ENCODE measurements at regions not wholly inside any gene's neighbourhood (a gene's known extent, or its start where the extent isn't known, plus 50 kb on each side); places are given as distances from the start of the nearest gene placed in this dataset.

DNA sequence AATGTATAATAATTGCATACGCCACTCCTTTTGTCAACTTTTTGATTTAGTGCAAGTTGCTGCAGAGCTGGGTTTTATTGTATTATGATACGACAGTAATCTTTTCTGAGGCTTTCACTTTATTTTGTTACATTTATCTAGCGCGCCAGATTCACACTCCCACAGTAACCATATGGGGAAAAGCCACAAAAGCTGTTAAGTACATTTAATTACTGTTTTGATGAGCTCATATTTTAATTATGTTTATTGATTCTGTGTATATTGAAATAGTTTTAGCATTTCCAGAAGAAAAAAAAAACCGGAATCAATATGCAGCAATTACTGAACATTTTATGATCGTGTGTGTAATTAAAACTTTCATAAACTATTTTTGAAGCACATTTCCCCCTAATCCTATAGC is 118.5 kb downstream of the RAB11FIP2 start:
- peaks cover 2% of the 10 kb centered on the region for H3K27me3 Mint-ChIP-seq
- ChIA-PET POLR2A (no interaction called here), CTCF (no interaction called here)
- H3K4me3 Mint-ChIP-seq: no peak overlapping the region
- H3K4me1 Mint-ChIP-seq: no peaks in the 10 kb centered on the region
- H3K36me3 Mint-ChIP-seq (ENCODE audit: low read depth): no peaks in the 10 kb centered on the region
- DNase-seq: no peak
- intact Hi-C loops (cut with micrococcal nuclease): no loop called here
- H3K9me3 Mint-ChIP-seq: no peaks in the 10 kb centered on the region
- ATAC-seq (ENCODE audit: low read depth): no peak
- no peak overlapping the region for H3K27ac Mint-ChIP-seq
- TF ChIP-seq, protein P1, sequence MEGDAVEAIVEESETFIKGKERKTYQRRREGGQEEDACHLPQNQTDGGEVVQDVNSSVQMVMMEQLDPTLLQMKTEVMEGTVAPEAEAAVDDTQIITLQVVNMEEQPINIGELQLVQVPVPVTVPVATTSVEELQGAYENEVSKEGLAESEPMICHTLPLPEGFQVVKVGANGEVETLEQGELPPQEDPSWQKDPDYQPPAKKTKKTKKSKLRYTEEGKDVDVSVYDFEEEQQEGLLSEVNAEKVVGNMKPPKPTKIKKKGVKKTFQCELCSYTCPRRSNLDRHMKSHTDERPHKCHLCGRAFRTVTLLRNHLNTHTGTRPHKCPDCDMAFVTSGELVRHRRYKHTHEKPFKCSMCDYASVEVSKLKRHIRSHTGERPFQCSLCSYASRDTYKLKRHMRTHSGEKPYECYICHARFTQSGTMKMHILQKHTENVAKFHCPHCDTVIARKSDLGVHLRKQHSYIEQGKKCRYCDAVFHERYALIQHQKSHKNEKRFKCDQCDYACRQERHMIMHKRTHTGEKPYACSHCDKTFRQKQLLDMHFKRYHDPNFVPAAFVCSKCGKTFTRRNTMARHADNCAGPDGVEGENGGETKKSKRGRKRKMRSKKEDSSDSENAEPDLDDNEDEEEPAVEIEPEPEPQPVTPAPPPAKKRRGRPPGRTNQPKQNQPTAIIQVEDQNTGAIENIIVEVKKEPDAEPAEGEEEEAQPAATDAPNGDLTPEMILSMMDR (IDR thresholded peaks at IDR 0.05): no peak

DNA sequence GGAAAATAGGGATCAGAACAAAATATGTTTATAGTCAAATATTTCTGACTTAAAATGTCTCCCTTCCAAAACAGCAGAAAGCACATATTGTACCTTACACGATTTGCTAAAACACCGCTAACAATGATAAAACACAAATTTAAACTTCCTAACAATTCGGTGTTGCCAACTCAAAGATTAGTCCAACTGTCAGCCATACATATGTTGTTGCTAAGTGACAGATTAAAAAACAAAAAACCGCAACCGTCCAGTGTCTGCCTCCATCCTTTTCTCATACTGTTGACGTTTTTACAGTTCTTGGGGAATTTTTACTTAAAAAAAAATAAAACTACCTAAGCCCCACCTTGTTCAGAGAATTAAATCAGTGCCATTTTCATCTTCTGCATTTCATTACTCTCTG is 118.0 kb downstream of the RAB11FIP2 start:
- ATAC-seq (ENCODE audit: low read depth) (no peak), DNase-seq (no peak)
- Mint-ChIP-seq H3K9me3 (no peaks in the 10 kb centered on the region), H3K4me1 (no peaks in the 10 kb centered on the region), H3K4me3 (no peak overlapping the region), H3K27me3 (peaks cover 2% of the 10 kb centered on the region), H3K27ac (no peak overlapping the region), H3K36me3 (ENCODE audit: low read depth) (no peaks in the 10 kb centered on the region)
- CTCF ChIA-PET: interaction anchor here (0.8 kb wide), 1 partner anchor 337 kb away, joined by 3 read pairs; no protein-coding TSS in a partner anchor
- TF ChIP-seq, protein P1 (IDR thresholded peaks at IDR 0.05): no peak
- intact Hi-C loops (cut with micrococcal nuclease): no loop called here
- POLR2A ChIA-PET: no interaction called here

GRCh38 chr10:117929327-117930067 is 117.2 kb downstream of the RAB11FIP2 start:
- H3K36me3 Mint-ChIP-seq (ENCODE audit: low read depth): no peaks in the 10 kb centered on the region
- DNase-seq: no peak
- intact Hi-C loops (cut with micrococcal nuclease): no loop called here
- H3K4me1 Mint-ChIP-seq: no peaks in the 10 kb centered on the region
- no peaks in the 10 kb centered on the region for H3K9me3 Mint-ChIP-seq
- ATAC-seq (ENCODE audit: low read depth): no peak
- H3K27me3 Mint-ChIP-seq: peaks cover 2% of the 10 kb centered on the region
- POLR2A ChIA-PET: no interaction called here
- CTCF ChIA-PET: interaction anchor here (0.8 kb wide), 1 partner anchor 336 kb away, joined by 3 read pairs; no protein-coding TSS in a partner anchor
- H3K4me3 Mint-ChIP-seq: no peak overlapping the region
- TF ChIP-seq, protein P1 (IDR thresholded peaks at IDR 0.05): no peak
- H3K27ac Mint-ChIP-seq: no peak overlapping the region

DNA sequence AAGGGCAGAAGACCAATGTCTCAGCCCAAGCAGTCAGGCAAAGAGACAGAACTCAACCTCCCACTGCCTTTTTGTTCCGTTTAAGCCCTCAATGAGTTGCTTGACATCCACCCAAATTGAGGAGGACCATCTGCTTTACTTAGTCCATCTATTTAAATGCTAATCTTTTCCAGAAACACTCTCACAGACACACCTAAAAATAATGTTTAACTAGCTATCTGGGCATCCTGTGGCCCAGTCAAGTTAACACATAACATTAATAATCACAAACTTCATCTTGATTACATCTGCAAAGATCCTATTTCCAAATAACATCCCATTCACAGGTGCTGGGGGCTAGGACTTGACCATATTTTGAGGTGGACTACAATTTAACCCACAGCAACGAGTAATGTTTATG is 115.7 kb downstream of the RAB11FIP2 start:
- Mint-ChIP-seq H3K9me3 (no peaks in the 10 kb centered on the region), H3K36me3 (ENCODE audit: low read depth) (no peaks in the 10 kb centered on the region), H3K4me1 (no peaks in the 10 kb centered on the region), H3K27me3 (peaks cover 2% of the 10 kb centered on the region), H3K27ac (no peak overlapping the region), H3K4me3 (no peak overlapping the region)
- CTCF ChIA-PET: no interaction called here
- ATAC-seq (ENCODE audit: low read depth): no peak
- POLR2A ChIA-PET: no interaction called here
- TF ChIP-seq, protein P1 (IDR thresholded peaks at IDR 0.05): no peak
- no peak for DNase-seq
- intact Hi-C loops (cut with micrococcal nuclease): no loop called here

DNA sequence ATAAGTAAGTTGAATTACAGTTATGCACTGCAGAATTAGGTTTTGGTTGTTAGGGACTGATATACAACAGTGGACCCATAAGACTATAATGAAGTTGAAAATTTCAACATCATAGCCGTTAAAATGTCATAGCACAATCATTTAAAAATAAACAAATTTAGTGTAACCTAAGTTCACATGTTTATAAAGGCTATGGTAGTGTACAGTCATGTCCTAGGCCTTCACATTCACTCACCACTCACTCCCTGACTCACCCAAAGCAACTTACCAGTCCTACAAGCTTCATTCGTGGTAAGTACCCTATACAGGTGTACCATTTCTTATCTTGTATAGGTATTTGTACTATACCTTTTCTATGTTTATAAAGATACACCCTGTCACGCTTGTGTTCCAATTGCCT is 113.7 kb downstream of the RAB11FIP2 start:
- POLR2A ChIA-PET: no interaction called here

More for the DNA sequence above, 113.7 kb downstream of the RAB11FIP2 start:
- ATAC-seq (ENCODE audit: low read depth) (no peak), DNase-seq (no peak)
- TF ChIP-seq, protein P1 (IDR thresholded peaks at IDR 0.05): no peak
- Mint-ChIP-seq H3K4me3 (no peak overlapping the region), H3K9me3 (no peaks in the 10 kb centered on the region), H3K27me3 (peaks cover 2% of the 10 kb centered on the region), H3K4me1 (no peaks in the 10 kb centered on the region), H3K36me3 (ENCODE audit: low read depth) (no peaks in the 10 kb centered on the region), H3K27ac (no peak overlapping the region)
- CTCF ChIA-PET: no interaction called here
- intact Hi-C loops (cut with micrococcal nuclease): no loop called here

Data from activated B cell treated with CpG ODN at 0.5 μM for 24 hours (primary cell).